GM12873 (cell line): ENCODE measurements at regions not wholly inside any gene's neighbourhood (a gene's known extent, or its start where the extent isn't known, plus 50 kb on each side); places are given as distances from the start of the nearest gene placed in this dataset.

Experiments used
- CTCF ChIP-seq: IDR thresholded peaks from 2 replicates; pipeline ENCODE4 v1.5.1; 2012; ENCODE audit warnings: low read depth, mild to moderate bottlenecking, moderate library complexity, low read length, control low read depth; ENCODE audit not compliant: insufficient read depth; ENCODE audit errors: missing control alignments

GRCh38 chr7:86592185-86592584 is 51.5 kb upstream of the GRM3 start:
- TF ChIP-seq CTCF, result no peak

GRCh38 chr7:86574006-86574405 is 69.7 kb upstream of the GRM3 start:
- TF ChIP-seq CTCF, result no peak

GRCh38 chr7:86558680-86559501 is 84.8 kb upstream of the GRM3 start:
- TF ChIP-seq CTCF, result no peak

GRCh38 chr7:86534641-86535040 is 109.1 kb upstream of the GRM3 start:
- TF ChIP-seq CTCF, result no peak

- TF ChIP-seq CTCF, result no peak
These were observed 139.5 kb upstream of the GRM3 start for GRCh38 chr7:86504229-86504628.

- no peak for TF ChIP-seq CTCF
These were observed 143.7 kb upstream of the GRM3 start for GRCh38 chr7:86499986-86500385.

GRCh38 chr7:86485827-86486226 is 157.9 kb upstream of the GRM3 start:
- TF ChIP-seq CTCF, result no peak
